ENCODE measurements at regions not wholly inside any gene's neighbourhood (a gene's known extent, or its start where the extent isn't known, plus 50 kb on each side); places are given as distances from the start of the nearest gene placed in this dataset.

DNA sequence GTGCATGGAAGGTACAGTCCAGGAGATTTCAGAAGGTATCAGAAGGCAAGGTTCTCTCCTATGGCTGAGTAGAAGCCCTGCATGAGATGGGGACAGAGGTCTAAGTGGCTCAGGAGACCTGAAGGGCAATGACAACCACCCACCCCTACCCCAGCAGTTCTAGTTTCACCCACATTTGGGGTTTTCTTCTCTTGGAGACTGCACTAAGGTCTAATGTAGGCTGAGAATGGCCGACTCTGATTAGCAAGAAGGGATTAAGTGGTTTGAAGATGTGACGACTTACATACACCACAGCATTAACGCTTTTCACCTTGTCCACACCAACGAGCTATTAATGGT is 71.7 kb upstream of the SOX5 start (continued):
- TF ChIP-seq REST (IDR thresholded peaks at IDR 0.05; ENCODE audit: low read depth) (no peak), POLR2AphosphoS5 (IDR thresholded peaks at IDR 0.05; ENCODE audit: low read depth, low read length) (no peak), RAD21 (IDR thresholded peaks at IDR 0.05; ENCODE audit: low read depth) (no peak)

GRCh38 chr12:24020397-24021163 is 71.1 kb upstream of the SOX5 start:
- POLR2A ChIA-PET: no interaction called here
- Histone ChIP-seq H3K27me3 (ENCODE audit: insufficient read depth, low read length) (no peaks in the 10 kb centered on the region), H3K4me2 (ENCODE audit: low read length) (no peak overlapping the region), H3K9ac (ENCODE audit: low read length) (no peak overlapping the region), H3K9me2 (ENCODE audit: insufficient read depth) (no peaks in the 10 kb centered on the region), H3K79me2 (ENCODE audit: insufficient read depth, low read length) (no peaks in the 10 kb centered on the region), H3K4me3 (replicated peaks in 1 of 2; ENCODE audit: low read depth in 1 of 2, low read length in 2 of 2) (no peak overlapping the region), H3K4me1 (ENCODE audit: control insufficient read depth in 1 of 2, insufficient read depth in 2 of 2, low read length in 2 of 2) (no peaks in the 10 kb centered on the region), H3K36me3 (ENCODE audit: control insufficient read depth in 1 of 2, insufficient read depth in 2 of 2, low read length in 2 of 2) (no peaks in the 10 kb centered on the region), H3K9me3 (ENCODE audit: control insufficient read depth in 1 of 2, insufficient read depth in 1 of 2, low read depth in 1 of 2, low read length in 2 of 2) (peaks cover 12 to 14% of the 10 kb centered on the region in 2 experiments; a peak in 3 of 4 replicates), H3K27ac (ENCODE audit: low read depth, low read length) (no peak overlapping the region), H4K20me1 (ENCODE audit: insufficient read depth) (no peaks in the 10 kb centered on the region), H2AFZ (ENCODE audit: low read depth, low read length, poor library complexity, severe bottlenecking) (no peak overlapping the region)
- no peak for TF ChIP-seq ZBTB33 (IDR thresholded peaks at IDR 0.05; ENCODE audit: extremely low read depth, insufficient replicate concordance, low read length)
- no peak for TF ChIP-seq POLR2A (IDR thresholded peaks at IDR 0.05; ENCODE audit: borderline replicate concordance, extremely low read depth, insufficient read depth, insufficient read length)
- TF ChIP-seq YY1 (IDR thresholded peaks at IDR 0.05; ENCODE audit: extremely low read depth, insufficient replicate concordance, low read depth, low read length): no peak
- no peak for TF ChIP-seq RAD21 (IDR thresholded peaks at IDR 0.05; ENCODE audit: low read depth)
- no peak for TF ChIP-seq ZFX (IDR thresholded peaks at IDR 0.05)
- TF ChIP-seq REST (IDR thresholded peaks at IDR 0.05; ENCODE audit: low read depth): no peak
- ATAC-seq: no peak
- DNase-seq (ENCODE audit: low read depth, low spot score): no peak
- BruUV-seq (replicated peaks): no TSS peak
- RAD21 ChIA-PET (ENCODE audit: low non-redundant PET in 1 of 2, low total read pairs in 2 of 2, uncharacterized antibody in 2 of 2, unreplicated experiment in 2 of 2): no interaction called here
- intact Hi-C loops (cut with micrococcal nuclease): no loop called here
- CTCF ChIA-PET: no interaction called here

Data from HCT116 (cell line).